ENCODE measurements at regions not wholly inside any gene's neighbourhood (a gene's known extent, or its start where the extent isn't known, plus 50 kb on each side); places are given as distances from the start of the nearest gene placed in this dataset.

DNA sequence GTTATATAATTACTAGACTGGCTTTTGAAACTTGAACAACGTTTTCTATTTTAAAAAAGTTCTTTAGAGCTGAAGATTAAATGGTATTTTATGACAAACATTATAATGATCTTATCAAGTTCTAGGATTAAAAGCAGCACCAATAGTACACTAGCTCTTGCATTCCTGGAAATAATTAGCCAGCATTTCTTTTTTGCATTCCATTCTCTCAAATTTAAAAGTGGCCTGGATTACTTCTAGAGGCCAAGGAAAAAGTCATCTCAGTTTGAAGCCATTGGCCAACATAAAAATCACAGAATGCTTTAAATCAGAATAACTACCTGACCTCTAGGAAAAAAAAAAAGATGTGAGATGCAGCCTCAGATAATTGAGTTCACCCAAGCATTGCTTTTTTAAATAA lies 1326.4 kb upstream of the SORCS1 start:
- no peaks in the 10 kb centered on the region for H3K27me3 ChIP-seq
- H3K4me1 ChIP-seq (ENCODE audit: insufficient read depth) = no peaks in the 10 kb centered on the region
- H3K27ac ChIP-seq = no peak overlapping the region
- H3K9me3 ChIP-seq = no peaks in the 10 kb centered on the region
- no peak overlapping the region for H3K4me3 ChIP-seq
- DNase-seq = no peak
- no peaks in the 10 kb centered on the region for H3K36me3 ChIP-seq
- 5 to 18% (median 6%) methylated on average over 1 of the region's 1 CpG for WGBS, 3 donors
- intact Hi-C loops (cut with DNase I) = no loop called here
- TF ChIP-seq, protein P1, sequence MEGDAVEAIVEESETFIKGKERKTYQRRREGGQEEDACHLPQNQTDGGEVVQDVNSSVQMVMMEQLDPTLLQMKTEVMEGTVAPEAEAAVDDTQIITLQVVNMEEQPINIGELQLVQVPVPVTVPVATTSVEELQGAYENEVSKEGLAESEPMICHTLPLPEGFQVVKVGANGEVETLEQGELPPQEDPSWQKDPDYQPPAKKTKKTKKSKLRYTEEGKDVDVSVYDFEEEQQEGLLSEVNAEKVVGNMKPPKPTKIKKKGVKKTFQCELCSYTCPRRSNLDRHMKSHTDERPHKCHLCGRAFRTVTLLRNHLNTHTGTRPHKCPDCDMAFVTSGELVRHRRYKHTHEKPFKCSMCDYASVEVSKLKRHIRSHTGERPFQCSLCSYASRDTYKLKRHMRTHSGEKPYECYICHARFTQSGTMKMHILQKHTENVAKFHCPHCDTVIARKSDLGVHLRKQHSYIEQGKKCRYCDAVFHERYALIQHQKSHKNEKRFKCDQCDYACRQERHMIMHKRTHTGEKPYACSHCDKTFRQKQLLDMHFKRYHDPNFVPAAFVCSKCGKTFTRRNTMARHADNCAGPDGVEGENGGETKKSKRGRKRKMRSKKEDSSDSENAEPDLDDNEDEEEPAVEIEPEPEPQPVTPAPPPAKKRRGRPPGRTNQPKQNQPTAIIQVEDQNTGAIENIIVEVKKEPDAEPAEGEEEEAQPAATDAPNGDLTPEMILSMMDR (IDR thresholded peaks at IDR 0.05) = no peak
- no peak for TF ChIP-seq POLR2A (IDR thresholded peaks at IDR 0.05)
- no peak for TF ChIP-seq EP300 (IDR thresholded peaks at IDR 0.05)

DNA sequence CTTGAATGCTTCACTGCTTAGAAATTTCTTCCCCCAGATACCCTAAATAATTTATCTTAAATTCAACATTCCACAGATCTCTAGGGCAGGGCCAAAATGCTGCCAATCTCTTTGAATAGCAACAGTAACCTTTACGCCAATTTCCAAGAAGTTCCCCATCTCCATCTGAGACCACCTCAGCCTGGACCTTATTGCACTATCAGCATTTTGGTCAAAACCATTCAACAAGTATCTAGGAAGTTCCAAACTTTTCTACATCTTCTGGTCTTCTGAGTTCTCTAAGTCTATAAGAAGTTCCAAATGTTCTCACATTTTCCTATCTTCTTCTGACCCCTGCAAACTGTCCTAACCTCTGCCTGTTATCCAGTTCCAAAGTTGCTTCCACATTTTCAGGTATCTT lies 1306.9 kb upstream of the SORCS1 start:
- TF ChIP-seq, protein P1 (IDR thresholded peaks at IDR 0.05) = no peak
- TF ChIP-seq EP300 (IDR thresholded peaks at IDR 0.05) (no peak), POLR2A (IDR thresholded peaks at IDR 0.05) (no peak)

DNA sequence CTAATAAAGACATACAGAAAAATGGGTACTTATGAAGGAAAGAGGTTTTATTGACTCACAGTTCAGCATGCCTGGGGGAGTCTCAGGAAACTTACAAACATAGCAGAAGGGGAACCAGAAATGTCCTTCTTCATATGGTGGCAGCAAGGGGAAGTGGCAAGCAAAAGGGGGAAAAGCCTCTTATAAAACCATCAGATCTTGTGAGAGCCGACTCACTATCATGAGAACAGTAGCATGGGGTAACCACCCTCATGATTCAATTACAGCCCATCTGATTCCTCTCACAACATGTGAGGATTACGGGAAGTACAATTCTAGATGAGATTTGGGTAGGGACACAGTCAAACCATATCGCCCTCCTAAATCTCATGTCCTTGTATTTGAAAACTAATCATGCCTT lies 1305.4 kb upstream of the SORCS1 start:
- Histone ChIP-seq H3K36me3 (no peaks in the 10 kb centered on the region), H3K4me3 (no peak overlapping the region), H3K27me3 (no peaks in the 10 kb centered on the region), H3K27ac (no peak overlapping the region), H3K9me3 (no peaks in the 10 kb centered on the region), H3K4me1 (ENCODE audit: insufficient read depth) (peaks cover 4% of the 10 kb centered on the region)
- TF ChIP-seq POLR2A (IDR thresholded peaks at IDR 0.05) (no peak), EP300 (IDR thresholded peaks at IDR 0.05) (no peak)
- TF ChIP-seq, protein P1 (IDR thresholded peaks at IDR 0.05) = no peak
- DNase-seq = no peak
- intact Hi-C loops (cut with DNase I) = no loop called here
- 59 to 62% (median 60%) methylated on average over 3 of the region's 3 CpGs for whole genome bisulfite sequencing, 3 donors

More for the DNA sequence above, 1306.9 kb upstream of the SORCS1 start:
- peaks cover 1% of the 10 kb centered on the region for H3K4me1 ChIP-seq (ENCODE audit: insufficient read depth)
- intact Hi-C loops (cut with DNase I) = no loop called here
- WGBS, 3 donors = 97% methylated on average over 1 of the region's 1 CpG
- no peaks in the 10 kb centered on the region for H3K27me3 ChIP-seq
- H3K4me3 ChIP-seq = no peak overlapping the region
- DNase-seq = no peak
- no peaks in the 10 kb centered on the region for H3K36me3 ChIP-seq
- no peaks in the 10 kb centered on the region for H3K9me3 ChIP-seq
- no peak overlapping the region for H3K27ac ChIP-seq

DNA sequence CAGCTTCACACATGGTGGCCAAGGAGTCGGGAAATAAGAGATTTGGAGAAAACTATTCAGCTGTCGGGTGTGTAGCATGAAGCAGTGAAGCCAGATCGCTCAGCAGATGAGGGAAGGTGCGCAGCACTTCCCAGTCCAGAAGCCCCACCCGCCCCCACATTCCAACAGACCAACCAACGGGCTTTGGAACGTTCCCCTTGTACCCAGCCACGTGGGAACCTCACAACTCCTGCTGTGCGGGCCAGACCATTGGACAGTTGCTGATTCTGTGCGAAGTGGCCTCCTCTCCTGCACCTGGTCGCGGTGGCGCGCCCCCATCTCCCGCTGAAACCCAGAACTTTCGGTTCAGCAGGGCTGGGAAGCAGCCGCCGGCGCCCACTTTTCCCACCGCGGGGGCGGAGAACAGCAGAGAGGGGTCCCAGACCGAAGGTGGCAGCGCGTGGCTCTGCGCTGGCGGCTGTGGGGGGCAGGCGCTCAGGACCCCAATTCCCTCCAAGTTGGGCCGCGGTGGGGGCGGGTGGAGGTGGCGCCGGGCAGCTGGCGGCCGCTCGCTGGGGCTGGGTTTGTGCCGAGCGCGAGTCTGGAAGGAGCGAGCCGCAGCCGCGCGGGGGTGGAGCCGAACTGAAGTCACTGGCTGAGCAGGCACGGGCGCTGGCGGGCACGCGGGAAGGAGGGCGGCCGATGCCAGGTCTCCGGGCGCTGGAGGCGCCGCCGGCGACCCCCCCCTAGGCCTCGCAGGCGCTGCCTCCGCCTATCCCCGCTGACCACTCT lies 1301.5 kb upstream of the SORCS1 start:
- H3K27ac ChIP-seq = no peak overlapping the region
- H3K4me3 ChIP-seq = peak overlapping the region; percentile 58
- WGBS, 3 donors = 4 to 6% (median 4%) methylated on average over 51 to 62 of the region's 62 CpGs
- H3K9me3 ChIP-seq = no peaks in the 10 kb centered on the region
- peak in 3 of 5 donors; percentile 17 to 27 (median 18) for DNase-seq
- intact Hi-C loops (cut with DNase I) = no loop called here
- no peaks in the 10 kb centered on the region for H3K27me3 ChIP-seq
- TF ChIP-seq EP300 (IDR thresholded peaks at IDR 0.05) = no peak
- no peak for TF ChIP-seq POLR2A (IDR thresholded peaks at IDR 0.05)
- TF ChIP-seq, protein P1 (IDR thresholded peaks at IDR 0.05) = no peak
- no peaks in the 10 kb centered on the region for H3K36me3 ChIP-seq
- peaks cover 4% of the 10 kb centered on the region for H3K4me1 ChIP-seq (ENCODE audit: insufficient read depth)

Data from ovary (tissue), 7 donors.